ENCODE measurements at regions not wholly inside any gene's neighbourhood (a gene's known extent, or its start where the extent isn't known, plus 50 kb on each side); places are given as distances from the start of the nearest gene placed in this dataset.
A peak's percentile ranks its signal among the peaks of the same experiment; 100 is the strongest.
"Not testable (repeated sequence)": the region's sequence is repeated elsewhere in the genome, so short reads cannot be mapped to it uniquely, and the experiment has no call there.

GRCh38 chr3:72659596-72659995, 188.6 kb downstream of the SHQ1 start:
- DNase-seq: no peak

- no peak for DNase-seq
These were observed 189.1 kb downstream of the SHQ1 start for GRCh38 chr3:72659188-72659587.

GRCh38 chr3:72658466-72659100, 189.7 kb downstream of the SHQ1 start:
- DNase-seq: no peak

GRCh38 chr3:72657666-72658065, 190.6 kb downstream of the SHQ1 start:
- DNase-seq: peak; percentile 65

- no peak for DNase-seq
These were observed 192.5 kb downstream of the SHQ1 start for GRCh38 chr3:72655723-72656122.

- DNase-seq: no peak
These were observed 193.1 kb downstream of the SHQ1 start for GRCh38 chr3:72655131-72655551.

GRCh38 chr3:72652395-72652794, 195.8 kb downstream of the SHQ1 start:
- no peak for DNase-seq

GRCh38 chr3:72651498-72651897, 196.7 kb downstream of the SHQ1 start:
- DNase-seq: no peak

GRCh38 chr3:72646263-72646662, 202.0 kb downstream of the SHQ1 start:
- no peak for DNase-seq

- DNase-seq: not testable (repeated sequence)
These were observed 204.6 kb downstream of the SHQ1 start for GRCh38 chr3:72643635-72644034.

GRCh38 chr3:72641684-72642083, 206.6 kb downstream of the SHQ1 start:
- DNase-seq: no peak

- no peak for DNase-seq
These were observed 207.2 kb downstream of the SHQ1 start for GRCh38 chr3:72641072-72641471.

GRCh38 chr3:72636969-72637597, 211.2 kb downstream of the SHQ1 start:
- DNase-seq: no peak

- no peak for DNase-seq
These were observed 212.7 kb downstream of the SHQ1 start for GRCh38 chr3:72635551-72635950.

- no peak for DNase-seq
These were observed 214.1 kb downstream of the SHQ1 start for GRCh38 chr3:72634128-72634527.

- no peak for DNase-seq
These were observed 214.7 kb downstream of the SHQ1 start for GRCh38 chr3:72633534-72633933.

GRCh38 chr3:72633121-72633520, 215.1 kb downstream of the SHQ1 start:
- DNase-seq: no peak

GRCh38 chr3:72632129-72632528, 216.1 kb downstream of the SHQ1 start:
- DNase-seq: no peak

GRCh38 chr3:72630969-72631344, 217.3 kb downstream of the SHQ1 start:
- no peak for DNase-seq

GRCh38 chr3:72630327-72630968, 217.8 kb downstream of the SHQ1 start:
- DNase-seq: no peak

- no peak for DNase-seq
These were observed 219.0 kb downstream of the SHQ1 start for GRCh38 chr3:72629191-72629631.

- DNase-seq: no peak
These were observed 220.2 kb downstream of the SHQ1 start for GRCh38 chr3:72628065-72628464.

GRCh38 chr3:72627271-72627670, 221.0 kb downstream of the SHQ1 start:
- no peak for DNase-seq

- no peak for DNase-seq
These were observed 222.5 kb downstream of the SHQ1 start for GRCh38 chr3:72625602-72626337.

Data from activated effector memory CD4-positive, alpha-beta T cell treated with anti-CD3 and anti-CD28 coated beads, Interleukin-2, amount 50 U/mL, for 16 hours (primary cell).